ENCODE measurements at regions not wholly inside any gene's neighbourhood (a gene's known extent, or its start where the extent isn't known, plus 50 kb on each side); places are given as distances from the start of the nearest gene placed in this dataset.
"Not testable (repeated sequence)": the region's sequence is repeated elsewhere in the genome, so short reads cannot be mapped to it uniquely, and the experiment has no call there.

DNA sequence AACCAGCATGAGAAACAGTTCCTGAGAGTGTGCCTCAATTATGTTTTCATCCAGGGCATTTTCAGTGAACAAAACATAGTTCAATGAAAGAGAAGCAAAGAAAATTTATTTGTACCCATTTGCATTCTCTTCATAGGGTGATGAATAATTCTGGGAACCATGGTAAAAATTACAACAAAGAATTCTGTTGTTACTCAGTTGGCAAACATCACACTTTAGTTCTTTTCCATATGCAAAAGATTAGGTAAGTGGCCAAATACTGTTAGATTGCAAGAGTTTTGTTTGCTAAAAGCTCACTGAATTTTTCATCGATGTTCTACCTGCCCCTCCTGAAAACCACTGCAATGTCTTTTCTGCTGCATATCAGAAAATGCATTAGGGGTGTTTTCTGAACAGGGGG, 132.4 kb upstream of the RGS6 start:
- H3K9me3 ChIP-seq (ENCODE audit: insufficient read depth, low read length), result no peaks in the 10 kb centered on the region
- H3K9ac ChIP-seq (ENCODE audit: insufficient read length, low read depth), result no peak overlapping the region
- H3K4me3 ChIP-seq (ENCODE audit: insufficient read length, low read depth), result no peak overlapping the region
- no peak for TF ChIP-seq SUZ12 (IDR thresholded peaks at IDR 0.05; ENCODE audit: extremely low read depth, insufficient read depth, insufficient read length)
- TF ChIP-seq YY1 (IDR thresholded peaks at IDR 0.05; ENCODE audit: insufficient read depth, insufficient read length), result no peak
- TF ChIP-seq ZNF274 (IDR thresholded peaks at IDR 0.05; ENCODE audit: low read depth, low read length), result no peak
- H3K36me3 ChIP-seq (ENCODE audit: insufficient read depth, insufficient read length, low read length), result no peaks in the 10 kb centered on the region
- DNase-seq (ENCODE audit: low read depth, low spot score), result no peak
- no peaks in the 10 kb centered on the region for H3K27me3 ChIP-seq (ENCODE audit: insufficient read depth, insufficient read length)
- H3K4me1 ChIP-seq (ENCODE audit: insufficient read depth, insufficient read length), result no peaks in the 10 kb centered on the region

DNA sequence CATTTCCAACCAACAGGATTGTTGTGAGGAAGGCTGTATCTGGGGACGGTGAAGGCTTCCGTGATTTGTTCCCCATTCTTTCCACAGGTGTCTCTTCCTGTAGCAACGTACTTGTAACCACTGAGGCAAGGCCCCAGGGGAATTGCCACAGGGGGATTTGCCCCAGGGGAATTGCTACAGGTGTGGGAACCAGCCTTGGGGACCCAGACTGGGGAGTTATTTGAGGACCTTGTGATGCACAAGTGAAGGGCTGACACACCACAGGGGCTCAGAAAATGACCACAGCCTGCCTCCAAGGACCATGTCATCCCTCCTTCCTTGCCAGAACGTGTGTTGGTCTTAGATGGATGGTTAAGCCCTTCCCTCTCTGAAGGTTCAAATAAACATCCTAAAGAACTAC, 131.4 kb upstream of the RGS6 start:
- TF ChIP-seq SUZ12 (IDR thresholded peaks at IDR 0.05; ENCODE audit: extremely low read depth, insufficient read depth, insufficient read length), result no peak
- no peak for TF ChIP-seq YY1 (IDR thresholded peaks at IDR 0.05; ENCODE audit: insufficient read depth, insufficient read length)
- TF ChIP-seq ZNF274 (IDR thresholded peaks at IDR 0.05; ENCODE audit: low read depth, low read length), result no peak
- Histone ChIP-seq H3K9me3 (ENCODE audit: insufficient read depth, low read length) (no peaks in the 10 kb centered on the region), H3K4me3 (ENCODE audit: insufficient read length, low read depth) (no peak overlapping the region), H3K36me3 (ENCODE audit: insufficient read depth, insufficient read length, low read length) (no peaks in the 10 kb centered on the region), H3K4me1 (ENCODE audit: insufficient read depth, insufficient read length) (no peaks in the 10 kb centered on the region), H3K27me3 (ENCODE audit: insufficient read depth, insufficient read length) (no peaks in the 10 kb centered on the region), H3K9ac (ENCODE audit: insufficient read length, low read depth) (no peak overlapping the region)
- no peak for DNase-seq (ENCODE audit: low read depth, low spot score)

DNA sequence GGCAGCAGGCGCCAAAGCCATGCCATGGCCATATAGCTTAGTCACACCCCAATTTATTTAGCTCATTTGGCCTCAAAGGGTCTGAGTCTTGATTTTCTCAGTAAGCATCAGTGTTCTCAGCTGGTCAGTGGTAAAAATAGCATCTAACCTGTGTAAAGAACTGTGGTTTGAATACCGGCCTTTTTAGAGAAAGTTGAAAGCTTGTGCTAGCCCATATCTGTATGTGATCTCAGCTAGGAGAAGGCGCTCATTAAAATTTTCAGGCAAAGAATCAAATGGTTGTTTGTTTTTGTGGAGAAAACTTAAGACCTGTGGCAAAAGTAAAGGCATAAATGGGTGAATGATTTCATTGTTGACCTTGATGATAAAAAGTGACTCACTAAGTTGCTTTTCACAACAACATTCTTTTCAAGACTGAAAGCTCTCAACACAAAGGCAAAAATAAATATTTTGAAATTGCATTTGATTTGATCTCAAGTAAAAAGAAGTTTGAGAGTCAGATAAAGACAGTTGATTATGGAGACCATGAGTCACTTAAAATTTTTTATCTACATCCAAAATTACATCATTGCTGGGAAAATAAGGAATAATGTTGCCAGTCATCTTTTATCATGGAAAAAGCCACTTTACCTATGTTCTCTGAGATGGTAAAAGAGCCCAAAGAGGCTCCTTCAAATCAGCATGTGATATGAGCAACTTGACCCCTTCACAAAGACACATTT, 128.5 kb upstream of the RGS6 start:
- Histone ChIP-seq H3K4me1 (ENCODE audit: insufficient read depth, insufficient read length) (no peaks in the 10 kb centered on the region), H3K4me3 (ENCODE audit: insufficient read length, low read depth) (no peak overlapping the region), H3K27me3 (ENCODE audit: insufficient read depth, insufficient read length) (no peaks in the 10 kb centered on the region), H3K9ac (ENCODE audit: insufficient read length, low read depth) (no peak overlapping the region), H3K36me3 (ENCODE audit: insufficient read depth, insufficient read length, low read length) (no peaks in the 10 kb centered on the region), H3K9me3 (ENCODE audit: insufficient read depth, low read length) (no peaks in the 10 kb centered on the region)
- DNase-seq (ENCODE audit: low read depth, low spot score), result no peak
- TF ChIP-seq YY1 (IDR thresholded peaks at IDR 0.05; ENCODE audit: insufficient read depth, insufficient read length) (no peak), ZNF274 (IDR thresholded peaks at IDR 0.05; ENCODE audit: low read depth, low read length) (no peak), SUZ12 (IDR thresholded peaks at IDR 0.05; ENCODE audit: extremely low read depth, insufficient read depth, insufficient read length) (no peak)

DNA sequence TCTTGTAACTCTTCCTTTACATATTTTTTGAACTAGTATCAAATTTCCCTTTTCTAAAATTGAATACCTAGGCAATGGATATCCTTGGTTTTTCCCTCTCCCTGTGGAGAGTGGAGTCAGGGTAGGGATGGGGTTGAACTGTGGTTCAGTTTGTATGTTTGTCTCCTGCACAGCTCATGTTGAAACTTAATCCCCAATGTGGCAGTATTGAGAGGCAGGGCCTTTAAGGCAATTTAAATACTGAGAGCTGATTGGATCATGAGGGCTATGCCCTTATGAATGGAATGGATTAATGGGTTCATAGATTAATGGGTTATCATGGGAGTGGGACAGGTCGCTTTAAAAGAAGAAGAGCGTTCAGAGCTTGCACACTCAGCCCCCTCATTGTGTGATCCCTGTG, 127.2 kb upstream of the RGS6 start:
- no peak overlapping the region for H3K4me3 ChIP-seq (ENCODE audit: insufficient read length, low read depth)
- no peaks in the 10 kb centered on the region for H3K9me3 ChIP-seq (ENCODE audit: insufficient read depth, low read length)
- no peak overlapping the region for H3K9ac ChIP-seq (ENCODE audit: insufficient read length, low read depth)
- H3K27me3 ChIP-seq (ENCODE audit: insufficient read depth, insufficient read length), result no peaks in the 10 kb centered on the region
- TF ChIP-seq SUZ12 (IDR thresholded peaks at IDR 0.05; ENCODE audit: extremely low read depth, insufficient read depth, insufficient read length) (no peak), YY1 (IDR thresholded peaks at IDR 0.05; ENCODE audit: insufficient read depth, insufficient read length) (no peak), ZNF274 (IDR thresholded peaks at IDR 0.05; ENCODE audit: low read depth, low read length) (no peak)
- no peak for DNase-seq (ENCODE audit: low read depth, low spot score)
- no peaks in the 10 kb centered on the region for H3K36me3 ChIP-seq (ENCODE audit: insufficient read depth, insufficient read length, low read length)
- no peaks in the 10 kb centered on the region for H3K4me1 ChIP-seq (ENCODE audit: insufficient read depth, insufficient read length)

DNA sequence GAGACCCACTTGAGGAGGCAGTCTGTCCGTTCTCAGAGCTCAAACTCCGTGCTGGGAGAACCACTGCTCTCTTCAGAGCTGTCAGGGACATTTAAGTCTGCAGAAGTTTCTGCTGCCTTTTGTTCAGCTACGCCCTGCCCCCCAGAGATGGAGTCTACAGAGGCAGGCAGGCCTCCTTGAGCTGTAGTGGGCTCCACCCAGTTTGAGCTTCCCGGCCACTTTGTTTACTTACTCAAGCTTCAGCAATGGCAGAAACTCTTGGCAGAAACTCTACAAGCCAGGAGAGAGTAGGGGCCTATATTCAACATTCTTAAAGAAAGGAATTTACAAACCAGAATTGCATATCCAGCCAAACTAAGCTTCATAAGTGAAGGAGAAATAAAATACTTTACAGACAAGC, 125.2 kb upstream of the RGS6 start:
- H3K36me3 ChIP-seq (ENCODE audit: insufficient read depth, insufficient read length, low read length); H3K9me3 ChIP-seq (ENCODE audit: insufficient read depth, low read length); DNase-seq (ENCODE audit: low read depth, low spot score); H3K4me1 ChIP-seq (ENCODE audit: insufficient read depth, insufficient read length); H3K27me3 ChIP-seq (ENCODE audit: insufficient read depth, insufficient read length); H3K9ac ChIP-seq (ENCODE audit: insufficient read length, low read depth); H3K4me3 ChIP-seq (ENCODE audit: insufficient read length, low read depth): not testable (repeated sequence)

DNA sequence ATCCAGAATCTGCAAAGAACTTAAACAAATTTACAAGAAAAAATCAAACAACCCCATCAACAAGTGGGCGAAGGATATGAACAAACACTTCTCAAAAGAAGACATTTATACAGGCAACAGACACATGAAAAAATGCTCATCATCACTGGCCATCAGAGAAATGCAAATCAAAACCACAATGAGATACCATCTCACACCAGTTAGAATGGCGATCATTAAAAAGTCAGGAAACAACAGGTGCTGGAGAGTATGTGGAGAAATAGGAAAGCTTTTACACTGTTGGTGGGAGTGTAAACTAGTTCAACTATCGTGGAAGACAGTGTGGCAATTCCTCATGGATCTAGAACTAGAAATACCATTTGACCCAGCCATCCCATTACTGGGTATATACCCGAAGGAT, 121.4 kb upstream of the RGS6 start:
- DNase-seq (ENCODE audit: low read depth, low spot score); H3K36me3 ChIP-seq (ENCODE audit: insufficient read depth, insufficient read length, low read length); H3K4me1 ChIP-seq (ENCODE audit: insufficient read depth, insufficient read length); H3K9me3 ChIP-seq (ENCODE audit: insufficient read depth, low read length); H3K9ac ChIP-seq (ENCODE audit: insufficient read length, low read depth); H3K27me3 ChIP-seq (ENCODE audit: insufficient read depth, insufficient read length); H3K4me3 ChIP-seq (ENCODE audit: insufficient read length, low read depth): not testable (repeated sequence)

DNA sequence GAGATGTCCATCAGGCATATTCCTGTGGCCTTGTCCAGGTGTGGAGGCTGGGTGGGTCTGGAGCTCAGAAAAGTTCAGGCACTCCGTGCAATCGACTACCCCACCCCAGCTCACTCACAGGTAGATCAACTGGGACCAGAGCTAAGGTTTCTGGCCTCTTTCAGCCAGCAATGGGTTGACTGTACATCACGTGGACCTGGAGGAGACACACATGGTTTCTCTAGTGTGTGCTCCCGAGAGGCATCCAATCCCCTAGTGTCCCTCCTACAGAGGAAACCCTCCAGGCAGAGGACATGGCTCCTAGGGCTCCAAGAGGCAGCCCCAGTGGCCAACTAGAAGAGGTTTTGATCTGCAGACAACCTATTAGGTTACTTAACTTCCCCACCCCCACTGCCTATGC, 119.5 kb upstream of the RGS6 start:
- no peak for DNase-seq (ENCODE audit: low read depth, low spot score)
- Histone ChIP-seq H3K9me3 (ENCODE audit: insufficient read depth, low read length) (no peaks in the 10 kb centered on the region), H3K4me1 (ENCODE audit: insufficient read depth, insufficient read length) (peaks cover 2% of the 10 kb centered on the region), H3K27me3 (ENCODE audit: insufficient read depth, insufficient read length) (no peaks in the 10 kb centered on the region), H3K36me3 (ENCODE audit: insufficient read depth, insufficient read length, low read length) (no peaks in the 10 kb centered on the region), H3K4me3 (ENCODE audit: insufficient read length, low read depth) (no peak overlapping the region), H3K9ac (ENCODE audit: insufficient read length, low read depth) (no peak overlapping the region)
- TF ChIP-seq YY1 (IDR thresholded peaks at IDR 0.05; ENCODE audit: insufficient read depth, insufficient read length) (no peak), SUZ12 (IDR thresholded peaks at IDR 0.05; ENCODE audit: extremely low read depth, insufficient read depth, insufficient read length) (no peak), ZNF274 (IDR thresholded peaks at IDR 0.05; ENCODE audit: low read depth, low read length) (no peak)

DNA sequence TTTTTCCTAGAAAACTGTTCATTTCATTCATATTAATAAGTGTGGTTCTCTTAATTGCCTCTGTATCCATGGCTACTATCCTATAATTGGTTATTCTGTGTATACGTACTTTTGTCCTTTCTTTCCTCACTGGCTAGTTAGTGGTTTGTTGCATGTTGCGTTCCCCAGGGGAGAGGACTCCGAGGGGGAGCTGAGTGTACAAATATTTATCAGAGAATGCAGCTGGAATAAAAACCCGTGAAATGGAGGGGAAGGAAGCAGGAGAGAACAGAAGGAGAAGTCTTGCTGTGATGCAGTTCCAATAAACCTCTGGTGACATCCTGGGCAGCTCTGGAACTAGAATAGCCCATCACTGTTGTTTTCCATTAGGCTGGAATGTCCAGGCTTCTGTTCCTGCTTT, 117.1 kb upstream of the RGS6 start:
- no peak for DNase-seq (ENCODE audit: low read depth, low spot score)
- TF ChIP-seq ZNF274 (IDR thresholded peaks at IDR 0.05; ENCODE audit: low read depth, low read length) (no peak), YY1 (IDR thresholded peaks at IDR 0.05; ENCODE audit: insufficient read depth, insufficient read length) (no peak), SUZ12 (IDR thresholded peaks at IDR 0.05; ENCODE audit: extremely low read depth, insufficient read depth, insufficient read length) (no peak)

More for the DNA sequence above, 117.1 kb upstream of the RGS6 start:
- Histone ChIP-seq H3K9ac (ENCODE audit: insufficient read length, low read depth) (no peak overlapping the region), H3K4me1 (ENCODE audit: insufficient read depth, insufficient read length) (peaks cover 2% of the 10 kb centered on the region), H3K4me3 (ENCODE audit: insufficient read length, low read depth) (no peak overlapping the region), H3K9me3 (ENCODE audit: insufficient read depth, low read length) (no peaks in the 10 kb centered on the region), H3K36me3 (ENCODE audit: insufficient read depth, insufficient read length, low read length) (no peaks in the 10 kb centered on the region), H3K27me3 (ENCODE audit: insufficient read depth, insufficient read length) (no peaks in the 10 kb centered on the region)
